Pulmonary artery endothelial cell (primary cell): ENCODE measurements at regions not wholly inside any gene's neighbourhood (a gene's known extent, or its start where the extent isn't known, plus 50 kb on each side); places are given as distances from the start of the nearest gene placed in this dataset.
"Not testable (repeated sequence)": the region's sequence is repeated elsewhere in the genome, so short reads cannot be mapped to it uniquely, and the experiment has no call there.

Source experiments
- DNase-seq: peaks from one replicate; pipeline ENCODE4 v3.0.0-alpha.2; 2011; ENCODE audit warnings: low read depth, low spot score

DNA sequence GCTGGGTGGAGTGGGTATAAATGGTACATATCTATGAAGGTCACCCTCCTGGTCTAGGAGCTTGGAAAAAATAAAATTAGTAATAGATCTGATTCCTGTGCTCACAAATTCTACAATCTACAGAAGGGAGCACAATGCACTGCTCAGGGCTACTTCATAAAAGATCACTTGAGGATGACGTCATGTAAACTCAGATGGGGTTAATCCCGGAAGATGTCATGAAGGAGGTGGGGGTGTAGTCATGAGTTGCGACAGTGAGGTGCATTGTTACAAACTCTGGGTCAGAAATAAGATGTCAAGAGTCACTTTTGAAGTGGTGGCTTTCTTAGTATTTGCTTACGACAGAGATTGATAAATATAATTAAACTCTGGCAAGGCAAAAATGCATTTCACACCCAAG lies 68.2 kb downstream of the LHX9 start:
- no peak for DNase-seq

DNA sequence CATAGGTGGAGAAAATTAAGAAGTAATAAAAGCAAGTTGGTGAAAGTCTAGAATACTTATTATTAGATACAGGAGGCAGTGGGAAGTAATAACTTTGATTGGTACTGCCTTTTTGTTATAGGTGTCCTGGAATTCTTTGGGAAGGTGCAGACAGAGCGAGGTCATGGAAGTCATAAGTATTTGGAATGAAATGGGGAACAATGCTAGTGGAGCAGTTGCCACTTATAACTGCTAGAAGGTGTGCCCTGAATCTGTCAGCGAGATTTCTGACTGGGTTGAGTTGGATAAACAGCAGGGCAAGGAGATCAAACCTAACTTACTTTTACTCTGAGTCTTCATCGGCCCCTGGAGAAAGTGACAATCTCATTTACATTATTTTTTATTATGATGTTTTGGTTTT lies 69.6 kb downstream of the LHX9 start:
- no peak for DNase-seq

DNA sequence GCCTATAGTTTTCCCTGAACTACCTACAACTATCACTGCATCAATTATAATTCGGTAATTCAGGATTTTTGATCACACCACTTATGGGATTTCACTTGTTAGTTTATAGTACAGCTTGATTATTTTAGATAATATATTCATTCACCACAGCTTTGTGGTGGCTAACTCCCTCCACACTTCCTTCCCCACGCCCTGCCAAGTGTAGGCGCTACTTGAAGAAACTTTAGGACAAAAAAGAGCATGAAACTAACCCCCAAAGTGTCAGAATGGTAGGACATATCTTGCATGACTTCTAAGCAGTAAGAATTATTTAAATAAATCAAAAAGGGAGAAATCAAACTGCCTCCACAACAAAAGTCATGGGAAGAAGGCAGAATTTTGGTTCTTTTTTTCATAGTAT lies 70.1 kb downstream of the LHX9 start:
- no peak for DNase-seq

DNA sequence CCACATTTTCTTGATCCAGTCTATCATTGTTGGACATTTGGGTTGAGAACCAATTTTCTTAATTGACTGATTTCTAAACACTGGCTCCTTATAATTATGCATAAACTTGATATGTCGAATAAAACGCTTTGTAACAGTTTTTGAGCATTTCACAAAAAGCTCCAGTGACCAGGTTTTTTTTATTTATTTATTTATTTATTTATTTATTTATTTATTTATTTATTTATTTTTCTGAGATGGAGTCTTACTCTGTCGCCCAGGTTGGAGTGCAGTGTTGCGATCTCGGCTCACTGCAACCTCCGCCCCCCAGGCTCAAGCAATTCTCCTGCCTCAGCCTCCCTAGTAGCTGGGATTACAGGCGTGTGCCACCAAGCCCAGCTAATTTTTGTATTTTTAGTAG lies 71.4 kb downstream of the LHX9 start:
- not testable (repeated sequence) for DNase-seq

DNA sequence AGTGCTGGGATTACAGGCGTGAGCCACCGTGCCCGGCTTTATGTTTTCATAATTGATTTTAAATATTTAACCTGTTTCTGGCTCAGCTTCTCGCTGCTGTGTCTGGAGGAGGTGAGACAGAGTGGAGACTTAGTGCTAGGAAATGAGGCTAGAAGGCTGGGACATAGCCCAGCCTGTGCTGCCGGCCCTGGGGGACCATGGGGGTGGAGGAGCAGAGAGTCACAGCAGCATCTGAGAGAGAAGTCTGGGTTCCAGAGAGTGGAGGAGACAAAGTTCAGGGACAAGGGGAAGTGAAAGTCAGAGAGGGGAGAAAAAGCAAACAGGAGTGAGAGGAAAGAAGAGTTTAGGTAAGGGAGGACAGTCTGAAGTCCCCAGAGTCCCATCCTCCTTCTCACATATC lies 71.9 kb downstream of the LHX9 start:
- DNase-seq, result no peak

DNA sequence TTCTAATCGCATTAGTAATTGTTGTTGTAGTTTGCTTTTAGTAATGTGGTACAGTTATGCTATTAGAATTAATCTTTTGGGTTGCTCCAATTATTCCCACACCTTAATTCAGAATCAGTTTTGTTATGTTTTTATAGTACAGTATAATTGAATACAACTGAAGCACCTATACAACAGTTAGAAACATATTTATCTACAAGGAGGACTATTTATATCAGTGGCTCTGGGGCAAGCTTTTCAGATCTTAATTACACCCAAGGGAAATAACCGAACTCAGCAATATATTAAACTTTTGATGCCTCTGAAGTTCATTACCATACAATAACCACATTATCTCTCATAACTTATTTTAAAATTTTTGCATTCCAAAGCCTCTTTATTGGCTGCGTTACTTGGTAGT lies 74.4 kb downstream of the LHX9 start:
- DNase-seq, result no peak

DNA sequence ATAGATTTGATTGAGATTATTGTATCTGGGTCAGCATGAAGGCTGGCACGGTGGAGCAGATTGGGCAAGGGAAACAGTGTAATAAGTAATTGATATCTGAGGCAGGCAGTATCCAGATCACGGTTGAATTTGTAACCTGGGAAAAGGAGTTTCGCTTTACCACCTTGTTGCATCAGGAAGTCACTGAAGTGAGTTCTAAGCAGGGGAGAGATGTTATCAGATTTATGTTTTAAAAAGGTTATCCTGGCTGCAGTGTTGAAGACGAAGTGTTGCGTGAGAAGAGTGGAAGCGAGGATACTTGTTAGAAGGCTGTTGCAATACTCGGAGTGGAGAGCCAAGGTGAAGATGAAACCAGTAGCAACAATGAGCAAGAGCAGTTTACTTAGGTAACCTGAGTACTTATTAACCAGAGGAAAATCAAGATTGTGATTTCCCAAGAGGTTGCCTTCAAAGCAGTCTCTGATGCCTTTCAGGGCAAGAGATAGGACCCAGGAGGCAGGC lies 77.8 kb downstream of the LHX9 start:
- DNase-seq, result no peak

DNA sequence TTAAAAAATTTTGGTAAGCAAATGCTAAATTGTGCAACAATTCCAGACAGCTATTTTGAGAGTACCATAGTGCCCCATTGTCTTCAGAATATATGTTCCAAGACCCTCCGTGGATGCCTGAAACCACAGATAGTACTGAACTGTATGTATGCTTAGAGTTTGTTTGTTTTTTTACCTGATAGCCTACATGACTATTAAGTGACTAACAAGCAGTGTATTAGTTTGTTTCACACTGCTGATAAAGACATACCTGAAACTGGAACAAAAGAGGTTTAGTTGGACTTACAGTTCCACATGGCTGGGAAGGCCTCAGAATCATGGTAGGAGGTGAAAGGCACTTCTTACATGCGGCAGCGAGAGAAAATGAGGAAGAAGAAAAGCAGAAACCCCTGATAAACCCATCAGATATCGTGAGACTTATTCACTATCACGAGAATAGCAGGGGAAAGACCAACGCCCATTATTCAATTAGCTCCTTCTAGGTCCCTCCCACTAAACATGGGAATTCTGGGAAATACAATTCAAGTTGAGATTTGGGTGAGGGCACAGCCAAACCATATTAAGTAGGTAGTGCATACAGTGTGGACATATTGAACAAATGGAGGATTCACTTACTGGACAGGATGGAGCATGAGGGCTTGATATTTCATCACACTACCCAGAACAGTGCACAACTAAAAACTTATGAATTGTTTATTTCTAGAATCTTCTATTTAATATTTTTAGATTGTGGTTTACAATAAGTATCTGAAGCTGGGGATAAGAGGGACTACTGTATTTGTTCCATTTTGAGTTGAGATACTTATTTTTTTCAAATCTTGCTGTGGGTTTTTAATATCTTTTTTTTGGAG lies 78.5 kb downstream of the LHX9 start:
- DNase-seq, result no peak

DNA sequence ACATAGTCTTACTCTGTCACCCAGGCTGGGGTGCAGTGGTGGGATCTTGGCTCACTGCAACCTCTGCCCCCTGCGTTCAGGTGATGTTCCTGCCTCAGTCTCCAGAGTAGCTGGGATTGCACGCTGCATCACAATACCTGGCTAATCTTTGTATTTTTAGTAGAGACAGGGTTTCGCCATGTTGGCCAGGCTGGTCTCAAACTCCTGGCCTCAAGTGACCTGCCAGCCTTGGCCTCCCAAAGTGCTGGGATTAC lies 79.0 kb downstream of the LHX9 start:
- not testable (repeated sequence) for DNase-seq

DNA sequence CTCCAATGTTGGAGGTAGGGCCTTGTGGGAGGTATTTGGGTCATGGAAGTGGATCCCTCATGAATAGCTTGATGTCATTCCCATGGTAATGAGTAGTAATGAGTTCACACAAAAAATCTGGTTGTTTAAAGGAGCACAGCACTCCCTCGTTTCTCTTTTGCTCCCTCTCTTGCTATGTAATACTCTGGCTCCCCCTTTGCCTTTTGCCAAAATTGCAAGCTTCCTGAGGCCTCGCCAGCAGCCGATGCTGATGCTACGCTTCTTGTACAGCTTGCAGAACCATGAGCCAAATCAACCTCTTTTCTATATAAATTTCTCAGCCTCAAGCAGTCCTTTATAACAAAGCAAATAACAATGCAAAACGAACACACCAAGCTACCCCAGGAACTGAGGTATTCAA lies 80.9 kb downstream of the LHX9 start:
- DNase-seq, result no peak

DNA sequence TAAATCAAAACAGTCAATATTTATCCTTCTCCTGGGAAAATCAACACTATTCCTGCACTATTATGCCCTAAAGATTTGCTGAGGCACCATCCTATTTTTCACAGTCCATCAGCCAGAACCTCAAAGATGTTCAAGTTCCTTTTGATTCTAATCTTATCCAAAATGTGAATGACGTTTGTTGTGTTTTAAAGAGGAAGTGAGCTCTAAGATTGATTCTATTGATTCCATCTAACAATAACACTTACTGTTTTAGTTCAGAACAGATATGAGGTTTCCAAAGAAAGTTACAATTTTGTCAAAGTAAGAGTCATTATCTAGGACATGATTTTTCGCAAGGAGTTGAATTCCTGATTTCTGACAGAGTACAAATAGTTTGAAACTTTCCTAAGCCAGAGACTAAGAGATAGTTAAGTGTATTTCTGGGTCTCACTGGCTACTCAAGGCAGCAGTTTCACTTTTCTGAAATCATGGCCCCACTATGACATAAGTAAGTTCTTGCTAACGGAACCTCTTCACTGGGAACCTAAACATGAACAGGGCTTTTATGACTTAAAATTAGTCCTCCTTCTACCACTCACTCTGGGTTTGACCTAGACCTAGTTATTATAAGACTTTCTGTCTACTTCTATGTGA lies 84.7 kb downstream of the LHX9 start:
- DNase-seq, result no peak

DNA sequence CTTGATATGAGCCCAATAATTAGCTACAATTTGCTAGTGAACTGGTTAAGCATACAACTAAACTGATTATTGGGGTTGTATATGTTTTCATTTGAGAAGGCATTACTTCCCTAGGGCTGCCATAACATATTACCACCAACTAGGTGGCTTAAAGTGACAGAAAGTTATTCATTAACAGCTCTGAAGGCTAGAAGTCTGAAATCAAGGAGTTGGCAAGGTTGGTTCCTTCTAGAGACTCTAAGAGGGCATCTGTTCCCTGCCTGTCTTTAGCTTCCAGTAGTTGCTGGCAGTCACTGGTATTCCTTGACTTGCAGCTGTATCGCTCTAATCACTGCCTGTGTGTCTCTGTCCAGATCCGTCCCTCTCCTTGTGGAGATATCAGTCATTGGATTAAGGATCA lies 86.3 kb downstream of the LHX9 start:
- DNase-seq, result no peak

DNA sequence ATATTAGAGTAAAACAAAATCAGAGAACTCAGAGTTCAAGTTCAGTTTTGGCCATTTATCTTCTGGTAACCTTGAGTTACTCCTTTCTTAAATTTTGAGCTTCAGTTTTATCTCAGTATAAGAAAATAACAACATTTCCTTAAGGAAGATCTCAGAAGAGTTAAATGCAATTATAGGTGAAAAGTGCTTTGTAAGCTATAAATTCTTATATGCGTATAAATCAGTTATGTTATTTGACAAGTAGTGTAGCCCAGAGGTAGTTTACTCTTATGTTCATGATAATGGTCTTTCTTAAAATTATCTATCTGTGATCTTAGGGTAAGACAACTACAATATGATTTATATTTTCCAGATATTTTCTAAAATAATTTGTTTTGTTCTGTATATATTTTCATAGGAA lies 89.8 kb downstream of the LHX9 start:
- DNase-seq, result no peak

DNA sequence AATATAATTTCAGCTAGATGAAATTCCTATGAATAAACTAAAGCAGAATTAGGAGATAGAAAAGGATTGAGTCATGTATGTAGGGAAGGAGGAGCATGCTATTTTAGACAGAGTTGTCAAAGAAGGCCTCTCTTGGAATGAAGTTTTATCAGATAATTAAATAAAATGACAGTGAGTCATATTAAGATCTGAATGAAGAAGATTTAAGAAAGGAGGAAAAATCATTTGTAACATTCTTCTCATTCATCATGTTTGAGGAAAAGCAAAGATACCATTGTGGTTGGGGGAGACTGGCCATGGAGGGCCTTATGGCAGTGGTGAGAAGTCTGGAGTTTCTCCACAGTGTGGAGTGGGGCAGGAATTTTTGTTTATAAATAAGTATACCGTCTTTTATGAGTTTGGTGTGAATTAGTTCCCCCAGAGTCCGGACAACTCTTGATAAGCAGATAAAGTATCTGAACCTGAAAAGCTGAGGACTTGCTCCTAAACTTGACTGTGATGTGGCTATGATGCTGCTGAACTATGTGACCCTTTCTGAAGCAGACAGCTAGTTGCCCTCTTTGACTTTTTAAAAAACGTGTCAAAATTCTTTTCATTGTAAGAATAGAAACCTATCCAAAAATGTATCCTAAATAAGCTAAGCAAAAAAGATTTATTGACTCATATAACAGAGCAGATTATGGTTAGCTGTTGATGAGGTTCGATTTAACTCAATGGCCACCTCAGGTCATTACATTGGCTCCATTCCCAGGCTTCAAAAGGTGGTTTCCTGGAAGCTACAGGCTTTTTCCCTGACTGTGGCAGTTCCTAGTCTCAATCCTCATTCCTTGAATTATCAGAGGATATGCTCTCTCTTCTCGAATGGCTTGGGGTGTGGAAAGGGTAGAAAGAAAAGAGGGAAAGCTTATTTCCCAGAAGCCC lies 90.8 kb downstream of the LHX9 start:
- DNase-seq, result no peak

DNA sequence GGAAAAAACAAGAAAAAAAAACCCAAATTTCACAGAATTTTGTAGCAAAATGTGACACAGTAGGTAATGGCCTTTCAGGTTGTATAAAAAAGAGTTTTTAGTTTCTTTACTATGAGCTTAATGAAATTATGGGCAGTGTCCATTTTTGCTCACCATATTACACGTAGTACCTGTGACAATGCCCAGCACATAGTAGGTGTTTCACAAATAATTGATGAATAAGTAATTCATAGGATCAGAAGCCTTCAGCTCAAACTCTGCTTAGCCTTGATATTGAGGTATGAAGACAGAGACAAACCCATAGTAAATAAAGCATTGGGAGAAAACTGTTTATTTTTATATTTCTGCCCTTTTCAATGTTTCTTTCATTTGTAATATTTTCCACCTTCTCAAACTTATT lies 97.2 kb downstream of the LHX9 start:
- DNase-seq, result no peak

DNA sequence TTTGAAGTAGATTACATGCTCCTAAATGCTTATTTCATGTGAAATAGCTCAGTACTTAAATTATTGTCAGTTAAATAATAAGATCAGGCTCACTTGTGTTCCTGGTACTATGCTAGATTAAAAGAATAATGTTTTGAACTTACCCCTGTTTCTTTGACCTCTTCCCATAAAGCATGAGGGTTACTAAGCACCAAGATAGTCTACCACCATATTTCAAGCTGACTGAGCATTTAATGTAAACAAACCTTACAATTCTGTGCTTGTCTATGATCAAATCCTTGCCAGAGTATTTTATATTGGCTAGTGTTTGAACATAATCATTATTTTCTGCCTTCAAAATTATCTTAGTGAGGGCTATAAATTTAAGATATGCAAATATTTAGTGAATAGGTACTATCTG lies 98.1 kb downstream of the LHX9 start:
- no peak for DNase-seq

DNA sequence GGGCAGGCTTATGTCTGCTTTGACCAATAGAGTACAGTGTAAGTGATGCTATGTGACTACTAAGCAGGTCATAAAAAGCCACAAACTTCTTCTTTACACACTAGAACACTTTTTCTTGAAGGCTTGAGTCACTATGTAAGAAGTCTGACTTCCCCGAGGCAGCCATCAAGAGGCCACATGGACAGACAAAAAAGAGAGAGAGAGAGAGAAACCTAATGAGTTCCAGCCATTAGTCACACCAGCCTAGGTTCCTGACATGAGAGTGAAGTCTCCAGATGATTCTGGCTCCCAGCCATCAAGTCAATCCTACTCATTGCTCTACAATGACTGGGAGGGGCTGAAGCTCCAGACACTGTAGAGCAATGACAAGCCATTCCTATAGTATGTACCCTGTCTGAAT lies 101.4 kb downstream of the LHX9 start:
- no peak for DNase-seq

DNA sequence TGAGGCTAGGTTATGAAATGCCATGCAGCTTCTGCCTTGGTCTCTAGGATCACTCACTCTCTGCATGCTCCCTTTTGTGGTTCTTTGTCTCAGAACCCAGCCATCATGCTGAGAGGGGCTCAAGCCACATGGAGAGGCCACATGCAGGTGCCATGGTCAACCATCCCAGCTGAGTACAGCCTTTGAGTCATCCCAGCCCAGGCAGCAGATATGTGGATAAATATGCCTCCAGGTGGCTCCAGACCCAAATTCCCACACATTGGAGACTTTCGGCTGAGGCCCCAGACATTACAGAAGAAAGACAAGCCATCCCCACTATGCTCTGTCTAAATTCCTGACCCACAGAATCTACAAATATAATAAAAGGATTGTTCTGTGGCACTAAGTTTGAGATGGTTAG lies 102.0 kb downstream of the LHX9 start:
- DNase-seq, result no peak

DNA sequence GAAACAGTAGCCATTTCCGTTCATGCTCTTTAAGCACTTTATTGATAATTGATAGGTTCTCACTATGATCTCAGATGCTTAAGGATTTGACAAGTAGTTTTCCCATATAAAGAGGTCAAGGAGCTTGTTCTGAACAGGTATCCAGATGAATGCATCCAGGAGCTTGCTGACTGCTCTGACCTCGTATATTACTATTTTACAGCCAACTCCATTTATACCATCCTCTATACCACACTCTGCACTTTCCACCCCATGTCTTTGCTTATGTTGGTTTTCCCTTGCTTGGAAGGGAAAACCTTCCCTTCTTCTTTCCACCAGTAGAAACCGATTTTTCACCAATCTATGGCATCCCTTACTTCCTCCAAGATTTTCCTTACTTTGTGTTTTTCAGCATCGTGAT lies 107.2 kb downstream of the LHX9 start:
- no peak for DNase-seq

DNA sequence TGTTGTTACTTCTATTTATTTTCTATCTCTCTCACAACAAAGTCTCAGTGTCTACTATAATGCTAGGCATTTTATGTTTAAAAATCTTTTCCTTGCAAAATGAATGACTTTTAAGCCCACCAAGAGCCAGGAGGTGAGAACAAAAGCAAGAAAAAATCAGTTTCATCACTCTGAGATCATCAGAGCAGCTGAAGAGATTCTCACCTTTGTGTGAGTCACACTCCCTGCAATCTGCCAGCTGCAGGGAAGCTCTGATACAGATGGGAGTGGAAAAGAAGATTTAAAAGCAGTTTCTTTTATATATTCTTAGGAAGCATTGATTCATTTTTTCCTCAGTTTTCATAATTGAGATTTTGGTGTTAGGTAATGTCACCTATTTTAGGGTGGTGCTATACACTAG lies 107.6 kb downstream of the LHX9 start:
- DNase-seq, result no peak

DNA sequence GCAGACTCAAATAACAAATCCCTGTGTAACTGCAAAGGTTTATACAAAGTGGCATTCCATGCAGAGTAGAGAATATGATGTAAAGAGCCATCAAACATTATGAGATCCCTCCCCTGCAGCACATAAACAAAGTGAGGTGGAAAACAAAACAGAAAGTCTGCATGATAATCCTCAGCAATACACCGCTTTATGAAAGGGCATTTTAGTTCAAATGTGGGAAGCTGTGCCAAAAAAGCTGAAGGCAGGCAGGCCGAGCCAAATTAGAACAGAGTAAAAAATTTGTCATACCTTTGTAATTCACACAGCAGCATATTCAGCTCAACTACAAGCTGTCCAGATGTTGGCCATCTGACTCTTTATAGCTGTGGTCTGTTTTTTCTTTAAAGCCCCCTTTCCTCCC lies 113.5 kb downstream of the LHX9 start:
- DNase-seq, result no peak

DNA sequence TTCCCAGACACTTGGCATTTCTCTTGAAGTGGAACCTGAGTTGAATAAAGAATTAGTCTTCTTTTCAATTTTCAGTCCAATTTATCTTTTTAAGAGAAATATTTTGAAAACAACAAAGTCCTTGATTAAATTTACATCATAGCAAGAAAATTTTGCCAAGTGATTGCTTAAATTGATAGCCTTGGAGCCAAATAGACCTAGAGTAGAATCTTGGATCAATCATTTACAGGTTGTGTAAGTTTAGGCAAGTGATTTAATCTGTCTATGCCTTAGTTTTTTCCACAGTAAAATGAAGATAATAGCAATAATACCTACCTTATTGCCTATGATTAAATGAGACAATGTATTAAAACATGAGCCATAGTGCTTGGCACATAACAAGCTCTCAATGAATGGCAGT lies 113.9 kb downstream of the LHX9 start:
- no peak for DNase-seq
